NCI-H460 (cell line): ENCODE measurements at regions not wholly inside any gene's neighbourhood (a gene's known extent, or its start where the extent isn't known, plus 50 kb on each side); places are given as distances from the start of the nearest gene placed in this dataset.

Experiments used
- DNase-seq: peaks from one replicate; pipeline ENCODE4 v3.0.0-alpha.2; 2016; ENCODE audit warnings: low read depth; ENCODE audit errors: extremely low read depth

- DNase-seq = no peak
These were observed 976.7 kb downstream of the MCTP2 start for GRCh38 chr15:95208071-95208470.

- no peak for DNase-seq
These were observed 977.6 kb downstream of the MCTP2 start for GRCh38 chr15:95208988-95209387.

GRCh38 chr15:95210436-95210981, 979.1 kb downstream of the MCTP2 start:
- no peak for DNase-seq

DNA sequence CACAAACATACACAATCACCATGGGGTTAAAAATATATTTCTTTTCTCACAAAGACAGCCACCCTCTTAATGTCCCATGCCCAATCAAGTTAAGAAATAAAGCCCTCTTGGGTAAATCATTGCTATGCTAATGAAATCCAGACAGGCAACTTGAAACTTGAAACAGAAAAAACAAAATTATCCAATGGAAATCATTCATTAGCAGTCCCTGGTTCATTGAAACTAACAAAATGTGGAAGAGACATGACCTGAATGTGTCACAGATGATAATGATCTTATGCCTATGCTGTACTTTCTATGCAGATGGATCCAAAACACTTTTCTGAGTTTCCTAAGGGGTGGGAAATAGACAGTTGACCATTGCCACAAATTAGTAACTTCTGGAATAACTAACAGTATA, 983.7 kb downstream of the MCTP2 start:
- no peak for DNase-seq

DNA sequence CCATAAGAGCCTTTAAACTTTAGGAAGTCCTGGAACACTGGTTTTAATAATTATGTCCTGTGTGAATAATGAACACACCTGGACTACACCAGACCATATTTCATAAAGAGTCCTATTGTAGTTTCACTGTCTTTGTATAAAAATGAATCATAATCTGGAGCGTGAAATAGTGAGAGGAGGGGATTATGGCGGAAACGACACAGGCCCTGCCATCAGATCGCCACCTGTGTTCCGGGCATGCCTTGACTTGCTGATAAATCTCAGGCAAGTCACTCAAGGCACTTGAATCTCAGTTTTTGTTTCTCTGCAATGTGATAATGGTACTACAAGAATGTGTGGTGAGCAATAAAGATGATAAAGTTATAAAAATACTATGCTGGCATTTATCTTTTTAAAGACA, 995.5 kb downstream of the MCTP2 start:
- no peak for DNase-seq

DNA sequence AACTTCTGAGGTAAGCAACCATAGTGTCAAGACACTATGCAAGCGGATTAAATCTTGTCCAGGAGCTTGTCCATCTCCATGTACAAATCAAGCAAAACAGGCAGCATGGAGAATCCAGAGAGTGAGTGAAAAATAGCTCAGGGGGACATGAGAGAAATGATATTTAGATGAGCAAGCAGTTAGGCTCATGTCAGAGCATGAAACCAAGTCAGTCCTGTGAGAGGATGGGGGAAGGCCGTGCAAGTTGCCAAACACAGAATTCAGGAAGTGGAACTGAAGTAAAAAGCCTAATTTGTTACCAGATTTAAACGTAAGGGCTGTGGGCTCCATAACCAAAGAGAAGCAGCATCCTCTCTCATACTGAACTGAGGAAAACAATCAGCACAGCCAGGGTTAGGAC, 995.9 kb downstream of the MCTP2 start:
- no peak for DNase-seq

DNA sequence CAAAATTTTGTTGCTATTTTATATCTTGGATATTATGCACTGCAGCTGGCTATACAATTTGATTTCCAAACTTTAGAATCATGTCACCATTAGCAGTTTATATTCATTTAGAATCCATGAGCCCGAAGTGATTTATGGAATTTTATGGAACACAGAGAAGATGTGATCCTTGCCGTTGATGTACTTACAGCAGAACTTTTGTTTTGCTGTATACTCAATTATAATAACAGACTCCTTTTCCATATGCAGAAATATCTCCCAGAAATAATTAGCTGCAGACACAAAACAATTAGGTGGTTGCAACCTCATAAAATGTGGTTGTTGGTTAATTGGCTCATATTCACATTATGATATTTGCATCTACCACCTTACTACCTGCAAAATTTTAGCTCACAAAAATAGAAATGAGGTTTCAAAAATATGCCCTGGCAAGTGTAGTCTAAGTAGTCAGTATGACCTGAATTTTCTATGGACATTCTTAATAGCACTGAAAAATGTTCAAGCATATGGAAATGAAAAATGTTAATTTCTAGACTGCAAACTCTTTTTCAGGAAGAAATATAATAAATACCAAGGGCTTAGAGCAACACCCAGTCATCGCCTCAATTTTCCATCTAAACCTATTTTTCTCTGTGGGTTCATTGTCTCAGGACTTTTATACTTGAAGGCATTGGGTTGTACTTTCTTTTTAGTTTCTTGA, 997.6 kb downstream of the MCTP2 start:
- no peak for DNase-seq

DNA sequence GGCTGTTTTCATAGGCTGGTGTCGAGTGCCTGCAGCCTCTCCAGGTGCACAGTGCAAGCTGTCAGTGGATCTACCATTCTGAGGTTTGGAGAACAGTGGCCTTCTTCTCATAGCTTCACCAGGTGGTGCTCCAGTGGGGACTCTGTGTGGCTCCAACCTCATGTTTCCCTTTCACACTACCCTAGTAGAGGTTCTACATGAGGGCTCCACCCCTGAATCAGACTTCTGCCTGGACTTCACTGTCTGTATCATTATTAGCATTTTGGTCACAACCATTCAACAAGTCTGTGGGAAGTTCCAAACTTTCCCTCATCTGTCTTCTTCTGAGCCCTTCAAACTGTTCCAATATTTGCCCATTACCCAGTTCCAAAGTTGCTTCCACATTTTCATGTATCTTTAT, 1003.7 kb downstream of the MCTP2 start:
- DNase-seq = no peak

DNA sequence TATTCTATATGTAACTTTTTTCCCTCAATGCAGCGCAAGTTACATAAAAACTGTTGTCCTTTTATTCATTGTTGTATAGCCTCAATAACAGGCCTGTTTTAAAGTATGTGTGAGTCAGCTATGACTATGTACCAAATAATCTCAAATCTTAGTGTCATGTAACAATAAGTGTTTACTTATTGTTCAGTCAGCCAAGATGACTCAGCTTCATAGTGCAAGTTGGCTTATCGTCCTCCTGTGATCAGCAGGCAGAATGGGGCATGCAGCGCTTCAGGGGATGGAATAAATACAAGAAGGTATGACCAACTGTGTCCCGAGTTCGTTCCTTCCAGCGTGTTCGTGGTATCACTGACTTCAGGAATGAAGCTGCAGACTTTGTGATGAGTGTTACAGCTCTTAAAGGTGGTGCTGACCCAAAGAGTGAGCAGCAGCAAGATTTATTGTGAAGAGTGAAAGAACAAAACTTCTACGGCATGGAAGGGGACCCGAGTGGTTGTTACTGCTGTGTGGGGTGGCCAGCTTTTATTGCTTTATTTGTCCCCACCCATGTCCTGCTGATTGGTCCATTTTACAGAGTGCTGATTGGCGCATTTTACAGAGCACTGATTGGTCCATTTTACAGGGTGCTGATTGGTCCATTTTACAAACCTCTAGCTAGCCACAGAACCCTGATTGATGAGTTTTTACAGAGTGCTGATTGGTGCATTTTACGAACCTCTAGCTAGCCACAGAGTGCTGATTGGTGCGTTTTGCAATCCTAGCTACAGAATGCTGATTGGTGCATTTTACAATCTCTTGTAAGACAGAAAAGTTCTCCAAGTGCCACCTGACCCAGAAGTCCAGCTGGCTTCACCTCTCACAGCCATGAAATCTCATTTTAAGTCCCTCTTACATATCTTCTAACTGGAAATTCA, 1016.0 kb downstream of the MCTP2 start:
- peak; percentile 98 for DNase-seq

GRCh38 chr15:95249524-95249923, 1018.2 kb downstream of the MCTP2 start:
- no peak for DNase-seq

GRCh38 chr15:95252404-95252803, 1021.0 kb downstream of the MCTP2 start:
- peak; percentile 19 for DNase-seq

GRCh38 chr15:95254263-95254662, 1022.9 kb downstream of the MCTP2 start:
- DNase-seq = no peak

GRCh38 chr15:95259513-95259912, 1028.2 kb downstream of the MCTP2 start:
- DNase-seq = peak; percentile 71

DNA sequence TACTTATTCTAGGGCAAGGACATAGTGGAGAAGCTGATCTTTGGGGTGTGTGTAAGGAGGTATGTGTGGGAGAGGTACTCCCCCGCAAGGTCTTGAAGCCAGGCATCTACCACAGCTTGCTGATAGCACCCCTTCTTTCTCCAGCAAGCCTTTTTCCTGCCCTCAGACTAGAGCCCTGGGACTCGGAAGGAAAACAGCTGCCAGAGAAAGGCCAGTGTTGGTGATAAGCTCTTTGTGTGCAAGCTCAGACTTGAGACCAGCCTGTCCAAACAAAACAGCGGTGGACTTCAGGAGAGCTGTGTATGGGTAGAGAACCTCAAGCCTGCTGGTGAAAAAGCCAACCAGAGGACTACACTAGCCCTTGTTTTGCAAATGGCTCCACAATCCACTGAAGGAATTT, 1028.6 kb downstream of the MCTP2 start:
- no peak for DNase-seq

DNA sequence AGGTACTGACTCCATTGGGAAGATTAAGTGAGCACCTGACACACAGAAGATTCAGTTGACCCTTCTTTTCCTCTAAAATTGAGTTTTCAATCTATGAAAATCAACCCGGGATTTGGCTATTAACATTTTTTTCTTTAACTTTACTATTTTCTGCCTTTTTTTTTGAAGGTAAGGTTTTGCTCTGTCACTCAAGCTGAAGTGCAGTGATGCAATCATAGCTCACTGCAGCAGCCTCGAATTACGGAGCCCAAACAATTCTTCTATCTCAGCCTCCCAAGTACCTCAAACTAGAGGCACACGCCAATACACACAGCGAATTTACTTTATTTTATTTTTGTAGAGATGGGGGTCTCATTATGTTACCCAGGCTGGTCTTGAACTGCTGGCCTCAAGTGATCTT, 1029.5 kb downstream of the MCTP2 start:
- DNase-seq = no peak

DNA sequence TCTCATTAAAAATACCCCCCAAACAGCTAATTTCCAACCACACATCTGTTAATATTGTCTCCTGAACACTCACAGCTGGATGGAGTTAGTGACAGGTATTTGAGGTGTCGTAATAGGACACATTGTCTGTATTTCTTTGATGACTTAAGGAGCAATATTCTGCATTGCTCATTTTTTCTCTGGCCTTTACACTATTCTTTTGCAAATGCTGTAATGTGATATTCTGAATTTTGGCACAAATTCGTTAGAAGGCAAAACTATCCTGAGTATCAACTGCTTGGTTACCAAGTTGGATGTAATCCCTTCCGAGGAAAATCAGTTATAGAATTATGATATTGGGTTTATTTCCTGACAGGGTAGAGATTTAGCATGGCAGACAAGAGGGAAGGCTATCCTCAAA, 1030.2 kb downstream of the MCTP2 start:
- DNase-seq = no peak

DNA sequence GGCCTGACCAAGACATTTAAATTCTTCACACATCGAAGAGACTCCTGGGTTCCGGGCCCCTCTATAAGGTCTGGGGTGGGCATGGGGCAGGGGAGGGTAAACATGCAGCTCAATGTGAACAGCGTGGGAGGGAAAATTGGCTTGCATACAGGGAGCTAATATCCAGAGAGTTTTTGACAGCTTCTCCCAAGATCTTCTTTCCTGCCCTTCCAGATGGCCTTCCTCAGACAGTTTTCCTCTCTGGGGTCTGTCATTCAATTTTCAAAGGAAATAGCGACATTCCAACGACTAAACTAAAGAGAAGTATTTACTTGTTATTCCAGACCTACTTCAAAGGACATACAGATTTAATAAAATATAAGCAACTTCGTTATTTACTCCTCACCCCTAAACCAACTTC, 1030.6 kb downstream of the MCTP2 start:
- DNase-seq = no peak

DNA sequence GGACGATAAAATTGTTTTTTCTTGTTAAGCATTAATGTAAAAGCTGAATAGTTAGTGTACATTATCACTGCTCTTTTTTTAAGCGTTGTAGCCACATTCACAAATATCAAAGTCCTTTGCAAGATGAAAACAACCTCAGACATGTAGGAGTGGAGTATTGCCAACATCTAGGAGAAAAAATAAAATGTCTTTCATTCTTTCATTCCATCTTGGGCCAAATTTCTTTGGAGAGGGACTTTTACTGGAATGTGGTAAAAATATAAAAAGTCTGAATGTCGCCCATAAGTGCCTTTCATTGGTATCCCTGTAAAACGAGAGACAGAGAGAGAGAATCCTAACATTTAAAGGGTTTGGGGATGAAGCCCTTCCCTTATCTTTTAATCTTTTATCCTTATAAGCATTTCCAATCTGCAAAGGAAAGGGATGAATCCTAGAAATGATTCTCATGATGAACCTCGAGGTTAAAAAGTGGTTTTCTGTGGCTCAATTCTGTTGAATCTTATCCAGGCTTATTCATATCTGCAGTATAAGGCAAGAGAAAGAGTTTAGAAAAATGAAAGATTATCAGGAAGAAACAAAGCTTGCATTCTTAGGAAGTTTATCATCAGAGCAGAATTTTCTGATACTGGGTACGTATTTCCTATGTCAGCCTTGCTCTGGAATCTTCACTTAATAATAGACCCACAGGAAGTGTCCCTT, 1031.7 kb downstream of the MCTP2 start:
- DNase-seq = no peak

DNA sequence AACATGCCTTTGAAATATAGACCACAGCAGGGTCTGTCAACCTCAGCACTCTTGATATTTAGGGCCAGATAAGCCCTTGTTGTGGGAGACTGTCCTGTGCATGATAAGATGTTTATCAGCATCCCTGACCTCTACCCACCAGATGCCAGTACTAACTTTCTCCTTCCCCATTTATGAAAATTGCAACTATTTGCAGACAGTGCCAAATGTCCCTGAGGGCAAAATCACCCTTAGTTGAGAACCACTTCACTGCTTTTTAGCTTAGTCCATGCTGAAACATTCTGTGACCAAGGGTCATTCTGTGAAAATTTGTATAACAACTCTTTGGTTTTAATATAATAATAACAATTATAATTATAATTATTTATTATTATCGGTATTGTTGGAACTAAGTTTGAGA, 1032.4 kb downstream of the MCTP2 start:
- no peak for DNase-seq

DNA sequence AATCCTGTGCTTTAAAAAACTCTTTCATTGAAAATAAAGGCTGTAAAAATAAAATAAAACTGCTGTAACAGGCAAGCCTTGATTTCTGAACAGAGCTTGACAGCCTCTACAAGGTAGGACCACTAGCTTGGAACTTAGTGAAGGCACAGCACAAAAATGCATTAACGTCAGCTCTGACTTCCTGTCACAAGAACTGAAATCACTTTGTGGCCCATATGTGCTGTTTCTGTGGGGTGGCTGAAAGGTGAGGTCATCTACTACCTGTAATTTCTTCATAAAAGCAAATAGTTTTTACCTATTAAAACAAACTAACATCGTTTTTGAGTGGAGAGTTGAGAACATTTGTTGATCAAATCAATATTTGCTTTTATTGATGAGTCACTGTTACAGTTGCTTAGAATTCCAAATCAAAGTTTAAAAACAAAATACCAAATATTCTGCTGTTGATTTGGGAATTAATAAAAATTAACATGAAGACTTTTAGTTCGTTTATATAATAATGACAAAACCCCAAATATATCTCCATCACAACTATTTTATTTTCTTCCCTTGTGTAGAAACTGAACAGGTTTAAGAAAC, 1034.1 kb downstream of the MCTP2 start:
- DNase-seq = no peak
